ENCODE measurements at regions not wholly inside any gene's neighbourhood (a gene's known extent, or its start where the extent isn't known, plus 50 kb on each side); places are given as distances from the start of the nearest gene placed in this dataset.

DNA sequence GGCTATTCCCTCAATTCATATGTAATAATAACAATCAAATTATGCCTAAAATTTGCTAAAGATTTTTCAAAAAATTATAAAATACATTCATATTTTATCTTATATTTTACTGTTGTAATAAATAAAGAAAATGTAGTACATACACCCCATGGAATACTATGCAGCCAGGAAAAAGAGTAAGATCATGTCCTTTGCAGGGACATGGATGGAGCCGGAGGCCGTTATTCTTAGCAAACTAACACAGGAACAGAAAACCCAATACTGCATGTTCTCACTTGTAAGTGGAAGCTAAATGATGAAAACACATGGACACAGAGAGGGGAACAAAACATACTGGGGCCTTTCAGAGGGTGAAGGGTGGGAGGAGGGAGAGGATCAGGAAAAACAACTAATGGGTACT lies 584.2 kb upstream of the MMS22L start:
- Mint-ChIP-seq H3K27me3 (no peaks in the 10 kb centered on the region), H3K36me3 (ENCODE audit: low read depth) (no peaks in the 10 kb centered on the region), H3K27ac (no peak overlapping the region), H3K4me1 (no peaks in the 10 kb centered on the region), H3K4me3 (no peak overlapping the region), H3K9me3 (no peaks in the 10 kb centered on the region)
- DNase-seq (no peak), ATAC-seq (no peak)

GRCh38 chr6:97870273-97870672 lies 587.3 kb upstream of the MMS22L start:
- ATAC-seq (no peak), DNase-seq (no peak)
- Mint-ChIP-seq H3K4me1 (no peaks in the 10 kb centered on the region), H3K36me3 (ENCODE audit: low read depth) (no peaks in the 10 kb centered on the region), H3K27me3 (no peaks in the 10 kb centered on the region), H3K27ac (no peak overlapping the region), H3K4me3 (no peak overlapping the region), H3K9me3 (no peaks in the 10 kb centered on the region)

DNA sequence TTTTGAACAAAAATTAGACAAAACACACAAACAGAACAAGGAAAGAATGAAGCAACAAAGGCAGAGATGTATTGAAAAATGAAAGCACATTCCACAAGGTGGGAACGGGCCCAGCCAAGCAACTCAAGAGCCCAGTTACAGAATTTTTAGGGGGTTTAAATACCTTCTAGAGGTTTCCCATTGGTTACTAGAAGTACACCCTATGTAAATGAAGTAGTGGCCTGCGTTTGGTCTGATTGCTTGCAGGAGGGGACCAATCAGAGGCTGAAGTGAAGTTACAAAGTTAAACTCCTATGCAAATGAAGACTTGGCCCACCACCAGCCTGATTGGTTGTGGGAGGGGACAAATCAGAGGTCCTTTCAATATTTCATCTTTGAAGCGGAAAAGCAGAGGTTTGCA lies 593.7 kb upstream of the MMS22L start:
- Mint-ChIP-seq H3K27me3 (no peaks in the 10 kb centered on the region), H3K36me3 (ENCODE audit: low read depth) (no peaks in the 10 kb centered on the region), H3K4me3 (no peak overlapping the region), H3K9me3 (no peaks in the 10 kb centered on the region), H3K27ac (no peak overlapping the region), H3K4me1 (no peaks in the 10 kb centered on the region)
- ATAC-seq, result no peak
- DNase-seq, result no peak

GRCh38 chr6:97882755-97883154 lies 599.7 kb upstream of the MMS22L start:
- no peaks in the 10 kb centered on the region for H3K36me3 Mint-ChIP-seq (ENCODE audit: low read depth)
- H3K27ac Mint-ChIP-seq, result no peak overlapping the region
- DNase-seq (no peak), ATAC-seq (no peak)
- no peaks in the 10 kb centered on the region for H3K9me3 Mint-ChIP-seq
- no peaks in the 10 kb centered on the region for H3K4me1 Mint-ChIP-seq
- no peak overlapping the region for H3K4me3 Mint-ChIP-seq
- H3K27me3 Mint-ChIP-seq, result no peaks in the 10 kb centered on the region

- no peaks in the 10 kb centered on the region for H3K9me3 Mint-ChIP-seq
- H3K27ac Mint-ChIP-seq, result no peak overlapping the region
- H3K36me3 Mint-ChIP-seq (ENCODE audit: low read depth), result no peaks in the 10 kb centered on the region
- ATAC-seq (no peak), DNase-seq (no peak)
- no peaks in the 10 kb centered on the region for H3K4me1 Mint-ChIP-seq
- H3K27me3 Mint-ChIP-seq, result no peaks in the 10 kb centered on the region
- H3K4me3 Mint-ChIP-seq, result no peak overlapping the region
Measured at GRCh38 chr6:97885325-97885724, 602.3 kb upstream of the MMS22L start.

DNA sequence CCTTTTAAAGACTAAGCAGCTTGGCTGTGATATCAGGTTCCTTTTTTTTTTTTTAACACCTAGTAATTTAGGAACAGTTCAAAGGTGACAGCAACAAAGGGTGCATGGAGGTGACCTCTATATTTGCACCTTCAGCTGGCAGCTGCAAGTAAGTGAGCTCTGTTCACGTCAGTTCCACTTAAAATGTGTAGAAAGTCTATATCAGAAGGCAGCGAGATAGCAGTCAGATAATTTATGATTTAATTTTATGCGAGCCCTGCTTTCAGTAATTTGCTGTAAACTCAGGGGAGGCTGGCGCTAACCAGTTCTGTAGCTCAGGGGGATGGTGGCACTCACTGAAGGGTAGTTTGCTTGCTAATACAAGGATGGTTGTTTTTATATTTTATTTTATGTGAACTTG lies 602.8 kb upstream of the MMS22L start:
- no peak for DNase-seq
- no peak overlapping the region for H3K4me3 Mint-ChIP-seq
- no peak overlapping the region for H3K27ac Mint-ChIP-seq
- H3K9me3 Mint-ChIP-seq, result no peaks in the 10 kb centered on the region
- no peaks in the 10 kb centered on the region for H3K27me3 Mint-ChIP-seq
- ATAC-seq, result no peak
- H3K36me3 Mint-ChIP-seq (ENCODE audit: low read depth), result no peaks in the 10 kb centered on the region
- H3K4me1 Mint-ChIP-seq, result no peaks in the 10 kb centered on the region

- no peaks in the 10 kb centered on the region for H3K36me3 Mint-ChIP-seq (ENCODE audit: low read depth)
- ATAC-seq (no peak), DNase-seq (no peak)
- no peaks in the 10 kb centered on the region for H3K27me3 Mint-ChIP-seq
- no peak overlapping the region for H3K27ac Mint-ChIP-seq
- no peaks in the 10 kb centered on the region for H3K4me1 Mint-ChIP-seq
- H3K9me3 Mint-ChIP-seq, result no peaks in the 10 kb centered on the region
- H3K4me3 Mint-ChIP-seq, result no peak overlapping the region
Measured at GRCh38 chr6:97901531-97901930, 618.5 kb upstream of the MMS22L start.

DNA sequence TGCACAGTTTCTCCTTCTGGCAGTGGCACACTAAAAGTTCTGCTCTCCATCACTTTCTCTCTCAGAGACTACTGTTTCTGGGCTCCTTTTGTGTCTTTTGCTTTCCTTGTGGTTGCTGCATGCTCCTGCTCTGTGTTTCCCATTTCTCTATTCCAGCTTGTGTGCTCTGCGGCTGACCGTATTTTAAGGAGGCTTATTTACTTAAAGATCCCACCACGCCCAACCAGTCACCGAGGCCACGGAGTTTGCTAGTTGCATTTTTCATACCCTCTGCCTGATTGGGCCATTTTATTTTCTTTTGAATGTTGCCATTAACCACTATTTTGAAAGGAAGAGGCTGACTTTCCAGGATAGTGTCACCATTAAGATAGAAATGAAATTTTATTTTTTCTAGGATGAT lies 626.4 kb upstream of the MMS22L start:
- Mint-ChIP-seq H3K4me1 (no peaks in the 10 kb centered on the region), H3K36me3 (ENCODE audit: low read depth) (no peaks in the 10 kb centered on the region)
- no peak for ATAC-seq

GRCh38 chr6:97913721-97914120 lies 630.7 kb upstream of the MMS22L start:
- DNase-seq (no peak), ATAC-seq (no peak)
- Mint-ChIP-seq H3K27ac (no peak overlapping the region), H3K27me3 (no peaks in the 10 kb centered on the region), H3K9me3 (peaks cover 4% of the 10 kb centered on the region), H3K4me3 (no peak overlapping the region), H3K36me3 (ENCODE audit: low read depth) (no peaks in the 10 kb centered on the region), H3K4me1 (no peaks in the 10 kb centered on the region)

More for the DNA sequence above, 626.4 kb upstream of the MMS22L start:
- no peaks in the 10 kb centered on the region for H3K27me3 Mint-ChIP-seq
- H3K27ac Mint-ChIP-seq, result no peak overlapping the region
- peaks cover 4% of the 10 kb centered on the region for H3K9me3 Mint-ChIP-seq
- no peak overlapping the region for H3K4me3 Mint-ChIP-seq
- no peak for DNase-seq

DNA sequence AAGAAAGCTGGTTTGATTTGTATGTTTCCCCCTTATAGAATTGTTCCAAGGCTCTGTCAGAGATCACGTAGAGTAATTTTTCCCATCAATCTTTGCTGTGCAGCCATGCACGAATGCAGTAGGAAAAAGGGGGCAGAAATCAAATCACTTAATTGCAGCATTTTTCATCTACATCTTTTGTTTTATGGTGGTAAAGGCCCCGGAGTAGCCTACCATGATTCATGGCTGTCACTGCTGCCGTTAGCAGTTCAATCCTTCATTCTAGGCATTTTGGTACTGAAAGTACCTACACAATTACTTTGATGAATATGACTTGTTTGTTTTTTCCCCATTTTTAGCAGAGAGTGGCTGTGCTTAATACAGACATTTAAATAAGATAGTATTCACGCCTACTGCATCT lies 631.9 kb upstream of the MMS22L start:
- ATAC-seq, result no peak
- H3K9me3 Mint-ChIP-seq, result peaks cover 4% of the 10 kb centered on the region
- no peak for DNase-seq
- H3K27ac Mint-ChIP-seq, result no peak overlapping the region
- no peaks in the 10 kb centered on the region for H3K36me3 Mint-ChIP-seq (ENCODE audit: low read depth)
- H3K4me3 Mint-ChIP-seq, result no peak overlapping the region
- H3K4me1 Mint-ChIP-seq, result no peaks in the 10 kb centered on the region
- H3K27me3 Mint-ChIP-seq, result no peaks in the 10 kb centered on the region

GRCh38 chr6:97915537-97915936 lies 632.5 kb upstream of the MMS22L start:
- Mint-ChIP-seq H3K36me3 (ENCODE audit: low read depth) (no peaks in the 10 kb centered on the region), H3K9me3 (peaks cover under 1% of the 10 kb centered on the region), H3K27me3 (no peaks in the 10 kb centered on the region), H3K4me3 (no peak overlapping the region), H3K4me1 (no peaks in the 10 kb centered on the region), H3K27ac (no peak overlapping the region)
- DNase-seq (no peak), ATAC-seq (no peak)

GRCh38 chr6:97917369-97917768 lies 634.4 kb upstream of the MMS22L start:
- Mint-ChIP-seq H3K27me3 (no peaks in the 10 kb centered on the region), H3K9me3 (no peaks in the 10 kb centered on the region), H3K36me3 (ENCODE audit: low read depth) (no peaks in the 10 kb centered on the region), H3K4me3 (no peak overlapping the region), H3K4me1 (no peaks in the 10 kb centered on the region), H3K27ac (no peak overlapping the region)
- ATAC-seq, result no peak
- DNase-seq, result no peak

DNA sequence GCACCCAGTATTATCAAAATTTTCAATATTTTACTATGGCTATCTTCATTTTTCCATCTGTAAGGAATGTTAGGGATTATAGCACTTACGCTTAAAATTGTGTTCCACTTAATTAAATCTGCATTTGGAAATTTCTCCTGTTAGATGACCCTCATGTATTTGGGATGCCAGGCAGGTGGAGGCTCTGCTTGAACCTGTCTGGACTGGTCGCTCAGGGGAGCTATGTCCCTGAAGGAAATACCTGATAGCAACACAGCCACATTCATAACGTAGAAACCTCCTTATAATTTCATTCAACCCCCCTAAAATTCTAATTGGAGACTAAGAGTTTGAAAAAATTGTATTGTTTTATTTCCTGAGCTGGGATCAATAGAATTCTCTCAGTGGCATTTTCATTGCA lies 636.0 kb upstream of the MMS22L start:
- peaks cover under 1% of the 10 kb centered on the region for H3K27me3 Mint-ChIP-seq
- H3K27ac Mint-ChIP-seq, result no peak overlapping the region
- no peak overlapping the region for H3K4me3 Mint-ChIP-seq
- no peaks in the 10 kb centered on the region for H3K4me1 Mint-ChIP-seq
- DNase-seq (no peak), ATAC-seq (no peak)
- H3K36me3 Mint-ChIP-seq (ENCODE audit: low read depth), result no peaks in the 10 kb centered on the region
- H3K9me3 Mint-ChIP-seq, result peaks cover 2% of the 10 kb centered on the region

DNA sequence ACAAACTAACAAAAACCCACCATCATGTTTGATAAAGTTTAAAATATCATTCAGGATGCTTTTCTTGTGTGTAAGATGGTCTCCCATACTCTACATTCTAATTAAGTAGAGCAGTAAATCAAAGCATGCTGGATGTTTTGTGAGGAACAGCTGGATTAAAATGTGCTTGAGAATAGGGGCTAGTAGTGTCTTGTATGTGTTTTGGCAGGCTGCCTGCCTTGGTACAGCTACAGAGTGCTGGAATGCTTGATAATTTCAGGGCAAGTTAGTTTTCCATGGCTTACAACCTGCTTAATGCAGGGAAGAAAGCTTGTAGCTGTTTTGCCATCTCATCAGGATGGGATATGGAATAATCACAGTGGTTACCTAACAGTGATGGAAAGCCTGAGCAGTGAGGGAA lies 636.6 kb upstream of the MMS22L start:
- H3K4me1 Mint-ChIP-seq, result no peaks in the 10 kb centered on the region
- peaks cover 1% of the 10 kb centered on the region for H3K27me3 Mint-ChIP-seq
- DNase-seq, result no peak
- H3K9me3 Mint-ChIP-seq, result peaks cover 3% of the 10 kb centered on the region
- H3K27ac Mint-ChIP-seq, result no peak overlapping the region
- H3K36me3 Mint-ChIP-seq (ENCODE audit: low read depth), result no peaks in the 10 kb centered on the region
- H3K4me3 Mint-ChIP-seq, result no peak overlapping the region
- ATAC-seq, result no peak

DNA sequence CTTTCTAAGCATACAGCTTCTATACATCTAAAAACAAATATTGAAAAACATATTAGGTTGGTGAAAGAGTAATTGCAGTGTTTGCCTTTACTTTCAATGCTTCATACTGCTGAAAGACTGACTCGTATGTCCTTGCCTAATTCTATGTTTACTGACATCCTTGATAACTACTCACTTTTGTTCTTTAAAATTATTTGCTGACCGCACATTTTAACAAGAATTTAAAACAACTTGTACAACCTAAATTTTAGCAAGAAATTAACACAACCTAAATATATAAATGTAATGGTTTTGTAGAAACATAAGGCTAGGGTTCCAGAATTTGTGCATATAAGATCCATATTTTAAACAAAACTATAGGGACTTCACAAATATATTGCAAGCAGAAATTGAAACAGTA lies 640.2 kb upstream of the MMS22L start:
- DNase-seq, result no peak
- no peaks in the 10 kb centered on the region for H3K36me3 Mint-ChIP-seq (ENCODE audit: low read depth)
- H3K27ac Mint-ChIP-seq, result no peak overlapping the region
- peaks cover 1% of the 10 kb centered on the region for H3K27me3 Mint-ChIP-seq
- H3K4me3 Mint-ChIP-seq, result no peak overlapping the region
- ATAC-seq, result no peak
- no peaks in the 10 kb centered on the region for H3K4me1 Mint-ChIP-seq
- peaks cover 3% of the 10 kb centered on the region for H3K9me3 Mint-ChIP-seq

DNA sequence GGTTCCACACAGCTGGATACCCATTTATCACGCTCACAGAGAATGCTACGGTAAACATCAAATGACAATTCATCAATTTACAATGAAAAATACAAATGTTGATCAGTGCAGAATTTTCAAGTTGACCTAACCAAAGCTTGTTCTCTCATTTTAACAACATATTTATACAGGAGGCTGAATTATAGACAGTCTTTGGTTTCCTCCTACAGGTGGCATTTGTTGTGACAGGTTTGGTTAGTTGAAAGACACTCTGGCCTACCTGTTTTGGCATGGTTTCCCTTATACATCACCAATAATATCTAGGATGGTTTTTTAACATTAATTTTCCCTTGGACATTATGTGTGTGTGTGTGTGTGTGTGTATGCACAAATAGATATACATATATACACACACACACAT lies 642.5 kb upstream of the MMS22L start:
- H3K9me3 Mint-ChIP-seq, result peaks cover 3% of the 10 kb centered on the region
- H3K4me3 Mint-ChIP-seq, result no peak overlapping the region
- DNase-seq (no peak), ATAC-seq (no peak)
- H3K4me1 Mint-ChIP-seq, result no peaks in the 10 kb centered on the region
- peaks cover 1% of the 10 kb centered on the region for H3K27me3 Mint-ChIP-seq
- no peak overlapping the region for H3K27ac Mint-ChIP-seq
- H3K36me3 Mint-ChIP-seq (ENCODE audit: low read depth), result no peaks in the 10 kb centered on the region

All from activated naive CD8-positive, alpha-beta T cell treated with anti-CD3 and anti-CD28 coated beads, Interleukin-2, amount 50 U/mL, for 24 hours (primary cell).